ENCODE measurements at regions not wholly inside any gene's neighbourhood (a gene's known extent, or its start where the extent isn't known, plus 50 kb on each side); places are given as distances from the start of the nearest gene placed in this dataset.

GRCh38 chr21:38734646-38735365 is 70.9 kb upstream of the ETS2 start:
- no peak overlapping the region for H3K4me3 ChIP-seq

GRCh38 chr21:38735626-38736206 is 70.0 kb upstream of the ETS2 start:
- no peaks in the 10 kb centered on the region for H3K9me3 ChIP-seq
- H3K4me3 ChIP-seq: no peak overlapping the region
- no peak for DNase-seq
- no peaks in the 10 kb centered on the region for H3K36me3 ChIP-seq
- H3K27me3 ChIP-seq: no peaks in the 10 kb centered on the region

More at GRCh38 chr21:38734646-38735365, 70.9 kb upstream of the ETS2 start:
- Histone ChIP-seq H3K9me3 (no peaks in the 10 kb centered on the region), H3K36me3 (no peaks in the 10 kb centered on the region), H3K27me3 (no peaks in the 10 kb centered on the region)
- no peak for DNase-seq

- H3K27me3 ChIP-seq: no peaks in the 10 kb centered on the region
- DNase-seq: no peak
- H3K36me3 ChIP-seq: no peaks in the 10 kb centered on the region
- H3K9me3 ChIP-seq: no peaks in the 10 kb centered on the region
- no peak overlapping the region for H3K4me3 ChIP-seq
These were observed 65.6 kb upstream of the ETS2 start for GRCh38 chr21:38740090-38740489.

DNA sequence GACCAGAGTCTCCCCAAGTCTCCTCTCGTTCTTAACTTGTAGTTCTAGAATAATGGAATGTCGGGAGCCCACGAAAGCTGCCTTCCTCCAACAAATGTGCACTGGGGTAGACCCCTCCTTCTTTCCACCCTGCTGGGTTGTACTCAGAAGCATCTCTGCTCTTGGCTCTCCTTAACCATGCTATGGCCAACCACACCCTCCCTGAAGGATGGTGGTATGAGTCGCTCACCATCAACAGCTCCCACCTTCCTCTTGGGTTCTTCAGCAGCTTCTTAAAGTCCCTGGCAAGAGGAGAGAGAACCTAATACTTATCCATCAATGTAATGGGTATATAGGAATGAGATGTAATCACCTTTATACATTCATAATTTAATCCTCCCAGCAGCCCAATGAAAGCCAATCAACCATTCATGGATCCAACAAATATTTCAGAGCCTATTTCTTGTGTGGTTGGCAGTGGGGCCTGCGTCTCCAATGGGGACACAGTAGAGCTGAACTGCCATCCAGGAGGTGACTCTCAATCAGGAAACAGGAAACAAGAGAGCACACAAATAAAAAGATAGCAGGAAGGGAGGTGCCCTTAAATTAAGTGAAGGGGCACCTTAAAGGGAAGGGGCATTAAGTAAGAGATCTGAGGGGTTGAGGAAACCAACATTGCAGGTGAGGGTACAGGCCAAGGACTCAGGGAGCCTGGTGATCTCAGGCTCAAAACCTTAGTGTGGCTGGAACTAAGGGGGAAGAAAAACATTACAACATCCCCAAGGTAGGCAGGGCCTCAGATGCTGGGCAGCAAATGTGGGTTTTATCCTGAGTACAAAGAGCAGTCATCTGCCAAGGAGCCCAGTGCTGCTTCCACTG is 64.4 kb upstream of the ETS2 start:
- H3K36me3 ChIP-seq: no peaks in the 10 kb centered on the region
- no peak overlapping the region for H3K4me3 ChIP-seq
- no peaks in the 10 kb centered on the region for H3K9me3 ChIP-seq
- no peaks in the 10 kb centered on the region for H3K27me3 ChIP-seq
- DNase-seq: no peak

GRCh38 chr21:38741950-38742256 is 63.8 kb upstream of the ETS2 start:
- Histone ChIP-seq H3K4me3 (no peak overlapping the region), H3K27me3 (no peaks in the 10 kb centered on the region), H3K9me3 (no peaks in the 10 kb centered on the region; the same call in 1 of the 2 replicates), H3K36me3 (no peaks in the 10 kb centered on the region)
- DNase-seq: no peak

- no peak for DNase-seq
- no peaks in the 10 kb centered on the region; the same call in 1 of the 2 replicates for H3K9me3 ChIP-seq
- no peaks in the 10 kb centered on the region for H3K36me3 ChIP-seq
- no peaks in the 10 kb centered on the region for H3K27me3 ChIP-seq
- H3K4me3 ChIP-seq: no peak overlapping the region
These were observed 63.0 kb upstream of the ETS2 start for GRCh38 chr21:38742580-38743260.

DNA sequence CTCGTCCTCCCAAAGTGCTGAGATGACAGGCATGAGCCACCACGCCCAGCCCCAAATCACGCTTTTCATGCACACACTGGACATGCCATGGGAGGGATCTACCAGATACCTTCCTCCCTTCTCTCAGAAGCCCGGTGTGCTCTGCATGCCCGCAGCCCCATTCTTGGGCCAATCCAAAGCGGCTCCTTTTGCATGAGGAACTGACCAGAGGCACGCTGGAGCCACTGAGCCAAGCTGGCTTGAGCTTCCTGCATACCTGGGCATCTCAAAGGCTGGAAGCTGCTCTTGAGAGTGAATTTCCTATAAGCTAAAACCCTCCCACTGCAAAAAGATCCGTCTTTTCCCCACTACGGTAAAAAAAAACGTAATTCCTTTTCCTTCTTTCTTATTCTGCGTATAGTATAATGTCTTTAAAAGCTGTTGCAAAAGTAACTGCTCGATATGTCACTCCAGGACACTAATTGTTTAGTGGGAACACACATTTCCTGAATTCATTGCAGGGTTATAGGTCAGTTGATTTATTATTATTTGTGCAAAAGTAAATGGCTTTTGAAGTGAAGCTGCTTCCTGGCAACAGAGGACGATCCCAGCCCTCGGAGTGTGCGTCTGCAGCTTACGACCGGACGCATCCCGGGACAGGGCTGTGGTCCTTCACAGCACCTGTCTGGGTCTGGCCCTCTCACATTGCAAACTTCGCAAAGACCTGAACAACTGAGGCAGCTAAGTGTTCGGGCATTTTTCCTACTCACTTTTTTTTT is 61.8 kb upstream of the ETS2 start:
- no peak for DNase-seq
- no peaks in the 10 kb centered on the region; the same call in 1 of the 2 replicates for H3K9me3 ChIP-seq
- no peak overlapping the region for H3K4me3 ChIP-seq
- no peaks in the 10 kb centered on the region for H3K27me3 ChIP-seq
- H3K36me3 ChIP-seq: no peaks in the 10 kb centered on the region

DNA sequence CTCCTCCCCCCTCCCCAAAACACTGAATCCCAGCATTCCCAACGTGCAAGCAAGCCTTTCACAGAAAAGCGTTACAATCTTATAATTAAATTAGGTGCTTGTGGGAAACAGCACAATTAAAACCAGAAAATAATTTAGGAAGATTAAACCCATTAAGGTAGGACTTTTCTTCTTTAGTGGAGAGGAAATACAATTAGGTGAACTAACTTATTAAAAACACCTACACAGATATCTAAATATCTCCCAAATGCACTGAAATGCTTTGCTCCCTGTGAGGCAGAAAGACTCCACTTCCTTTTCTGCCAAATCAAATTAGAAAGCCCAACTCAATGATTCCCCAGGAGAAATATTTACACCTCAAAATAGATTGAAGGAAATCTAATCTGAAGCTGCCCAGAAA is 60.9 kb upstream of the ETS2 start:
- no peaks in the 10 kb centered on the region for H3K27me3 ChIP-seq
- no peaks in the 10 kb centered on the region; the same call in 1 of the 2 replicates for H3K9me3 ChIP-seq
- no peak for DNase-seq
- no peak overlapping the region for H3K4me3 ChIP-seq
- H3K36me3 ChIP-seq: no peaks in the 10 kb centered on the region

DNA sequence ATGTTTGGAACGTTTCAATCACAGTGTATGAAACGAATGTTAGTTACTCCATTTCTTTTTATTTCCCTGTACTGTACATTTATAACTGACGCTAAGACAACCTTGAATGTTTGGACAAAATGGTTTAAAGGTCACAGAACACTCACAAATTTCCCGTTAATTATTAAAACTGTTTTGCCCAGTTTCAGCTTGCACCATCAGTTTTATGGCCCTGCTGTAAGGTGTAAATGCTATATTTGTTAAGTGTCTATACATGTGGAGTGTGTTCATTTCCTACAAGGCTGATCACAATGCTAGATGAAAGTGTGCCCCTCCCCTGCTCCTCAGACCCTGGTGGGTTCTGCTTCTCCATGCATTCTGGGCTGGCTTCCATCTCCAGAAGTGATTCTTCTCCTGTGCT is 57.9 kb upstream of the ETS2 start:
- no peak for DNase-seq
- no peaks in the 10 kb centered on the region; the same call in 1 of the 2 replicates for H3K9me3 ChIP-seq
- H3K36me3 ChIP-seq: no peaks in the 10 kb centered on the region
- H3K4me3 ChIP-seq: no peak overlapping the region
- no peaks in the 10 kb centered on the region for H3K27me3 ChIP-seq

- no peaks in the 10 kb centered on the region; the same call in 1 of the 2 replicates for H3K9me3 ChIP-seq
- DNase-seq: no peak
- H3K27me3 ChIP-seq: no peaks in the 10 kb centered on the region
- H3K36me3 ChIP-seq: no peaks in the 10 kb centered on the region
- no peak overlapping the region for H3K4me3 ChIP-seq
These were observed 54.2 kb upstream of the ETS2 start for GRCh38 chr21:38751379-38752050.

GRCh38 chr21:38752051-38752505 is 53.7 kb upstream of the ETS2 start:
- no peaks in the 10 kb centered on the region for H3K27me3 ChIP-seq
- H3K36me3 ChIP-seq: no peaks in the 10 kb centered on the region
- H3K4me3 ChIP-seq: no peak overlapping the region
- DNase-seq: no peak
- H3K9me3 ChIP-seq: no peaks in the 10 kb centered on the region

DNA sequence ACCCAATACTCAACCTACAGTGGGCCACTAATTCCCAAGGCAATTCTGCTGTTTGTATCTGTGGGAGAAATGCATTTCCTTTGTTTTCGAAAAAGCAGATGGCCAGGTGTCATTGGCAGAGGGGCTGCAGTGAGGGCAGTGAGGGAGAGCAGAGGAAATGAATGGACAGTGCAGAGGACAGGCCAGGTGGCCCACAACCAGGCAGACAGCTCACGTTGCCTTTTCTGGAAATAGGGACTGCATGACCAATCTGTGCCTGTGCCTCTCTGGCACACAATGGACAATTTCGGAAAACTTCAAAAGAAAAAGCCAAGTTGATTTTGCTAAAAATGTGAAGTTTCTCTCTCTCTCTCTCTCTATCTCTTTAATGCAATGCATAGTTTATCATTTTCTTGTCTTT is 52.6 kb upstream of the ETS2 start:
- Histone ChIP-seq H3K36me3 (no peaks in the 10 kb centered on the region), H3K4me3 (no peak overlapping the region), H3K27me3 (no peaks in the 10 kb centered on the region), H3K9me3 (no peaks in the 10 kb centered on the region)
- DNase-seq: no peak

DNA sequence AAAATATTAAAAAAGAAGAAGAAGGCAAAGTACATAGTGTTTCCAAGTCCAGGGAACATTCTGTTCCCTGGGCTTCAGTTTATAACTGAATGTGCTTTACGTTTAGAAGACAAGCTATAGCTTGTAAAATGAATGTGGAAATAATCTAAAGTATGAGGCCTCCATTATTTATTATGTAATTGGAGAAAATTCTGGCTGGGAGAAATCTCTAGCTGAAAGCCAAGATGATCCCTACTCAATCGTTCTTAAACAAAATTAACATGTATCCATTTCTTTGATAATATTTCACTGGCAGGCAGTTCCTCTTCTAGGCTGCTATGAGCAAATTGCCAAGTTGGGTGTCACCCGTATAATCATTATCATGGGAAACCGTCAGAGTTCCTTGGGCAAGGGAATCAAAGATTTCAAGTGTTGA is 52.2 kb upstream of the ETS2 start:
- Histone ChIP-seq H3K36me3 (no peaks in the 10 kb centered on the region), H3K9me3 (no peaks in the 10 kb centered on the region), H3K4me3 (no peak overlapping the region), H3K27me3 (no peaks in the 10 kb centered on the region)
- DNase-seq: no peak
